Spleen (tissue), 11 donors: ENCODE measurements at regions not wholly inside any gene's neighbourhood (a gene's known extent, or its start where the extent isn't known, plus 50 kb on each side); places are given as distances from the start of the nearest gene placed in this dataset.
"Not testable (repeated sequence)": the region's sequence is repeated elsewhere in the genome, so short reads cannot be mapped to it uniquely, and the experiment has no call there.

Experiments
- DNase-seq: peaks from one replicate; pipeline ENCODE4 v3.0.0-alpha.2; 2020
- H3K27ac ChIP-seq, 8 donors: fragments of 200-600 bp; sonication (generic) in 7 of 8; 1 replicate in 4 of 8; 2 replicates in 4 of 8; pipeline versions ENCODE4 v1.5.0 to v1.8.0; 2016 to 2021; ENCODE audit warnings: inconsistent platforms in 4 of 8, mild to moderate bottlenecking in 4 of 8, moderate library complexity in 1 of 8
- H3K27me3 ChIP-seq, 7 donors: fragments of 200-600 bp; sonication (generic) in 6 of 7; replicated peaks in 1 of 7; 1 replicate in 4 of 7; 2 replicates in 3 of 7; pipeline versions ENCODE4 v1.5.0 to v1.8.0; 2016 to 2021; ENCODE audit warnings: inconsistent platforms in 3 of 7, mild to moderate bottlenecking in 1 of 7
- H3K36me3 ChIP-seq, 6 donors: fragments of 200-600 bp; sonication (generic) in 5 of 6; 1 replicate in 4 of 6; 2 replicates in 2 of 6; pipeline versions ENCODE4 v1.5.0 to v1.8.0; 2016 to 2021; ENCODE audit warnings: inconsistent platforms in 2 of 6
- H3K4me1 ChIP-seq, 6 donors: fragments of 200-600 bp; sonication (generic) in 5 of 6; 1 replicate in 3 of 6; 2 replicates in 3 of 6; pipeline versions ENCODE4 v1.5.0 to v1.8.0; 2016 to 2021; ENCODE audit warnings: inconsistent platforms in 3 of 6
- H3K4me3 ChIP-seq, 8 donors: fragments of 200-600 bp; sonication (generic) in 7 of 8; 1 replicate in 4 of 8; 2 replicates in 4 of 8; pipeline versions ENCODE4 v1.5.0 to v1.8.0; 2016 to 2021; ENCODE audit warnings: inconsistent platforms in 4 of 8, mild to moderate bottlenecking in 4 of 8, moderate library complexity in 2 of 8
- H3K9me3 ChIP-seq, 8 donors: fragments of 200-600 bp; sonication (generic) in 7 of 8; 1 replicate in 4 of 8; 2 replicates in 4 of 8; pipeline versions ENCODE4 v1.5.0 to v1.8.0; 2016 to 2021; ENCODE audit warnings: inconsistent platforms in 4 of 8
- POLR2A ChIP-seq, 3 donors: fragments of 450-650 bp; IDR thresholded peaks; one replicate each; pipeline ENCODE4 v1.5.1; 2017; ENCODE audit warnings: antibody characterized with exemption in 3 of 3, mild to moderate bottlenecking in 1 of 3
- POLR2AphosphoS5 ChIP-seq, 3 donors: sonication (generic); formaldehyde crosslinking; IDR thresholded peaks; one replicate each; pipeline ENCODE4 v1.5.1; 2017; ENCODE audit warnings: antibody characterized with exemption in 3 of 3
- WGBS, 5 donors: extraction: QIAGEN DNeasy Blood & Tissue Kit in 3 of 5; methylation state at CpG; one replicate each; pipeline versions ENCODE4 v1.1.5 to v1.1.7; 2013 to 2018; 5-methylcytosine and 5-hydroxymethylcytosine counted together
- intact Hi-C: fragments of 100-400 bp; cut with DNase I; formaldehyde crosslinking; loops from one replicate; pipeline ENCODE4 v1.15.0; 2023; ENCODE audit warnings: low total_unique reads
- TF ChIP-seq, protein P1 (sequence below), 11 experiments: fragments of 200-600 bp in 7 of 11; fragments of 450-650 bp in 4 of 11; sonication (generic) in 4 of 11; IDR thresholded peaks in 8 of 11; conservative IDR thresholded peaks in 3 of 11; 1 replicate in 7 of 11; 2 replicates in 4 of 11; pipeline versions ENCODE4 v1.4.0 to v1.8.0; 2016 to 2021; ENCODE audit warnings: antibody characterized with exemption in 11 of 11, inconsistent platforms in 4 of 11, mild to moderate bottlenecking in 1 of 11
- donor health status: healthy with polysubstance abuse.
- donor health status: DM: no; HTN: no; CAD: no; lungs with moderate emphysema.
- donor health status: DM: no; HTN: no; CAD: no.
- donor health status: Bipolar disorder and iron deficiency.
- donor health status: healthy.
- donor health status: DM: no; HTN: no; CAD: no.
- donor health status: DM: yes; HTN: yes; CAD: no.

DNA sequence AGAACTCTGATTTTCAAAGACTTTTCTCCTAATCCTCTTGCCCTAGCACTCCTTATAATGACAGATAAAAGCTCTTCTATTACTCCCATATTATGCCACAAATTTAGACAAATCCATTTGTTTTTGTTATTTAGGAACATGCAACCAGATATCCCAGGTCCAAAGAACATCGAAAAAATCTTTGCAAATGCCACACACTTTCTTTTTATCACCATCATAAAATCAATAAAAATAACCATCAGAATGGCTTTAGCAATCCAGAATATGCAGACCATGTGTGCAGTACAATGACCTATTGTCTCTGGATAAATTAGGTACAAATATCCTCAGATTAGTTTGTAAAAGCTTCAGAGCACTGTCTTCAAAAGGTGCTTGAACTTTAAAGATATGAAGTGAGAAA is 376.2 kb upstream of the TCF4 start:
- intact Hi-C loops, result no loop called here
- TF ChIP-seq, protein P1, sequence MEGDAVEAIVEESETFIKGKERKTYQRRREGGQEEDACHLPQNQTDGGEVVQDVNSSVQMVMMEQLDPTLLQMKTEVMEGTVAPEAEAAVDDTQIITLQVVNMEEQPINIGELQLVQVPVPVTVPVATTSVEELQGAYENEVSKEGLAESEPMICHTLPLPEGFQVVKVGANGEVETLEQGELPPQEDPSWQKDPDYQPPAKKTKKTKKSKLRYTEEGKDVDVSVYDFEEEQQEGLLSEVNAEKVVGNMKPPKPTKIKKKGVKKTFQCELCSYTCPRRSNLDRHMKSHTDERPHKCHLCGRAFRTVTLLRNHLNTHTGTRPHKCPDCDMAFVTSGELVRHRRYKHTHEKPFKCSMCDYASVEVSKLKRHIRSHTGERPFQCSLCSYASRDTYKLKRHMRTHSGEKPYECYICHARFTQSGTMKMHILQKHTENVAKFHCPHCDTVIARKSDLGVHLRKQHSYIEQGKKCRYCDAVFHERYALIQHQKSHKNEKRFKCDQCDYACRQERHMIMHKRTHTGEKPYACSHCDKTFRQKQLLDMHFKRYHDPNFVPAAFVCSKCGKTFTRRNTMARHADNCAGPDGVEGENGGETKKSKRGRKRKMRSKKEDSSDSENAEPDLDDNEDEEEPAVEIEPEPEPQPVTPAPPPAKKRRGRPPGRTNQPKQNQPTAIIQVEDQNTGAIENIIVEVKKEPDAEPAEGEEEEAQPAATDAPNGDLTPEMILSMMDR (IDR thresholded peaks at IDR 0.05 in 8 of 11, conservative IDR thresholded peaks at IDR 0.05 in 3 of 11), result no peak
- no peak for TF ChIP-seq POLR2A (IDR thresholded peaks at IDR 0.05)
- no peak for TF ChIP-seq POLR2AphosphoS5 (IDR thresholded peaks at IDR 0.05)
- no peak for DNase-seq
- no peak overlapping the region for H3K27ac ChIP-seq
- no peaks in the 10 kb centered on the region for H3K36me3 ChIP-seq
- no peaks in the 10 kb centered on the region for H3K4me1 ChIP-seq
- 80 to 100% (median 90%) methylated on average over 1 of the region's 1 CpG for whole genome bisulfite sequencing, 5 donors
- no peaks in the 10 kb centered on the region for H3K9me3 ChIP-seq
- no peak overlapping the region for H3K4me3 ChIP-seq
- no peaks in the 10 kb centered on the region for H3K27me3 ChIP-seq

DNA sequence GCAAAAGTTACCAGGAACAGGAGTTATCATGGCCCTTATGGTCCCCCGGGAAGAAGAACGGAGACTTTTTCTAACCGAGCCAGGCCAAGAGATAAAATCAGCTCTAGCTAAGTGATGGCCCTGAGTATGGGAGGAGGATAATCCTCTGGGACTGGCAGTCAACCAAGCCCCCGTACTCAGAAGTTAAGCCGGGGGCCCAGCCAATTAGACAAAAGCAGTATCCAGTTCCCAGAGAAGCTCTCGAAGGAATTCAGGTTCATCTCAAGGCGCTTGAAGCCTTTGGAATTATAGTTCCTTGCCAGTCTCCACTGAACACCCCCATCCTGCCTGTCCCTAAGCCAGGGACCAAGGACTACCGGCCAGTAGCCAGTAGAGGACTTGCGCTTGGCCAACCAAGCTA is 365.3 kb upstream of the TCF4 start:
- Histone ChIP-seq H3K4me3 (no peak overlapping the region), H3K27me3 (no peaks in the 10 kb centered on the region), H3K27ac (no peak overlapping the region), H3K9me3 (no peaks in the 10 kb centered on the region), H3K36me3 (no peaks in the 10 kb centered on the region), H3K4me1 (no peaks in the 10 kb centered on the region)
- DNase-seq, result no peak
- TF ChIP-seq, protein P1 (IDR thresholded peaks at IDR 0.05 in 8 of 11, conservative IDR thresholded peaks at IDR 0.05 in 3 of 11), result no peak
- TF ChIP-seq POLR2A (IDR thresholded peaks at IDR 0.05) (no peak), POLR2AphosphoS5 (IDR thresholded peaks at IDR 0.05) (no peak)
- intact Hi-C loops, result no loop called here
- 88 to 97% (median 92%) methylated on average over 9 of the region's 9 CpGs for WGBS, 5 donors

DNA sequence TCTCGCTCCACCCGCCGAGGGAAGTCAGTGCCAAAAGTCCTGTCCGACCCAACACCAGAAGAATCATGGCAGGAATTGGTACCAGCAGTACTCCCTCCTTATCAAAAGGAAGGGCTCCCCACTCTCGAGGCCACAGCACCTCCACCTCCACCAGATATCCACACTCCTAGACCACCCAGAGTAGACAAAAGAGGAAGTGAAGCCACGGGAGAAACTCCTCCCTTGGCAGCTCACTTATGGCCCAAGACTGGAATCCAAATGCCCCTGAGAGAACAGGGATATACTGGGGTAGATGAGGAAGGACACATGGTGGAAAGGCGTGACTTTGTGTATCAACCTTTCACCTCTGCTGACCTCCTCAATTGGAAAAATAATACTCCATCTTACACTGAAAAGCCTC is 363.7 kb upstream of the TCF4 start:
- H3K27me3 ChIP-seq, H3K36me3 ChIP-seq, H3K4me3 ChIP-seq, H3K27ac ChIP-seq, H3K9me3 ChIP-seq, DNase-seq, H3K4me1 ChIP-seq, intact Hi-C loops: not testable (repeated sequence)
- WGBS, 5 donors, result 75 to 84% (median 77%) methylated on average over 7 of the region's 7 CpGs

DNA sequence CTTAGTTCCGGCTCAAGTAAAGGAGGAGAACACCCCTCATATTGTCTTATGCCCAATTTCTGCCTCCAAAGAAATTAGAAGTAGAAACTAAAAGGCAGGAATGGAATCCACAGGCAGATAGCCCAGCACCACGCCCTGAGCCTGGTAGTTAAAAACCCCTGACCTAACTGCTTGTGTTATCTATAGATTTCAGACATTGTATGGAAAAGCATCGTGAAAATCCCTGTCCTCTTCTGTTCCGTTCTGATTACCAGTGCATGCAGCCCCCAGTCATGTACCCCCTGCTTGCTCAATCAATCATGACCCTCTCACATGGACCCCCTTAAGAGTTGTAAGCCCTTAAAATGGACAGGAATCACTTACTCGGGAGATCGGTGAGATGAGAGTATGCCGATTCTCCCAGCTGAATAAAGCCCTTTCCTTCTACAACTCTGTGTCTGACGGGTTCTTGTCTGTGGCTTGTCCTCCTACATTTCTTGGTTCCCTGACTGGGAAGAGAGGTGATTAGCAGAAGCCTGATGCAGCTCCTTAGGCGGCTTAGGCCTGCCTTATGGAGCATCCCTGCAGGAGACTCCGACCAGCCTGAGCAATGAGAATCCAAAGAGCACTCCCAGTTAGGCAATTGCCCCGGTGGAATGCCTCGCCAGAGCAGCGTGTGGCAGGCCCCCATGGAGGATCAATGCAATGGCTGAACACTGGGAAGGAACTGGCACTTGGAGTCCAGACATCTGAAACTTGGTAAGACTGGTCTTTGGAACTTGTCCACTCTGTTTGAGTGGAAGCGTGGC is 362.6 kb upstream of the TCF4 start:
- no peak overlapping the region for H3K27ac ChIP-seq
- WGBS, 5 donors, result 87 to 96% (median 94%) methylated on average over 14 of the region's 14 CpGs

More for the DNA sequence above, 362.6 kb upstream of the TCF4 start:
- intact Hi-C loops, result no loop called here
- Histone ChIP-seq H3K36me3 (no peaks in the 10 kb centered on the region), H3K27me3 (no peaks in the 10 kb centered on the region), H3K9me3 (peaks cover 0 to 4% (median 0%) of the 10 kb centered on the region in 8 donors), H3K4me3 (no peak overlapping the region), H3K4me1 (no peaks in the 10 kb centered on the region)
- TF ChIP-seq POLR2AphosphoS5 (IDR thresholded peaks at IDR 0.05), result no peak
- TF ChIP-seq, protein P1 (IDR thresholded peaks at IDR 0.05 in 8 of 11, conservative IDR thresholded peaks at IDR 0.05 in 3 of 11), result no peak
- TF ChIP-seq POLR2A (IDR thresholded peaks at IDR 0.05), result no peak
- no peak for DNase-seq
